ENCODE measurements at regions not wholly inside any gene's neighbourhood (a gene's known extent, or its start where the extent isn't known, plus 50 kb on each side); places are given as distances from the start of the nearest gene placed in this dataset.

- Mint-ChIP-seq H3K27me3 (ENCODE audit: low read depth in 3 of 3) (no peaks in the 10 kb centered on the region), H3K4me1 (peaks cover 21% of the 10 kb centered on the region), H3K9me3 (peaks cover 15 to 37% (median 22%) of the 10 kb centered on the region in 7 donors), H3K4me3 (no peak overlapping the region), H3K27ac (no peak overlapping the region), H3K36me3 (no peaks in the 10 kb centered on the region)
- Histone ChIP-seq H4K20me1 (ENCODE audit: insufficient read depth, low read length) (no peaks in the 10 kb centered on the region), H3K9ac (ENCODE audit: insufficient read depth, low read length, poor library complexity, severe bottlenecking) (no peak overlapping the region), H3K27ac (ENCODE audit: low read depth in 1 of 2, low read length in 2 of 2) (no peak overlapping the region), H3K79me2 (ENCODE audit: insufficient read depth, low read length) (no peaks in the 10 kb centered on the region), H3K4me1 (ENCODE audit: control insufficient read depth in 1 of 2, insufficient read depth in 2 of 2, low read length in 2 of 2) (peaks cover 17% of the 10 kb centered on the region in 2 donors), H3K4me2 (replicated peaks; ENCODE audit: extremely low read depth, low read length, poor library complexity, severe bottlenecking) (no peak overlapping the region), H3K9me3 (replicated peaks in 1 of 2; ENCODE audit: control insufficient read depth in 1 of 2, insufficient read depth in 1 of 2, low read length in 2 of 2) (peaks cover 11 to 18% of the 10 kb centered on the region in 2 donors), H2AFZ (ENCODE audit: insufficient read depth, low read depth, low read length, poor library complexity, severe bottlenecking) (no peak overlapping the region), H3K27me3 (ENCODE audit: control insufficient read depth in 2 of 2, insufficient read depth in 2 of 2, low read length in 2 of 2) (no peaks in the 10 kb centered on the region), H3K4me3 (replicated peaks in 1 of 3; ENCODE audit: low read depth in 2 of 3, low read length in 3 of 3) (no peak overlapping the region), H3K36me3 (replicated peaks in 1 of 2; ENCODE audit: control insufficient read depth in 1 of 2, insufficient read depth in 2 of 2, low read length in 2 of 2) (no peaks in the 10 kb centered on the region)
- WGBS (ENCODE audit: insufficient coverage): no CpG with 5 or more reads among the region's 1 CpG
- no peak for TF ChIP-seq CTCF (IDR thresholded peaks at IDR 0.05)
- intact Hi-C loops (cut with micrococcal nuclease): no loop called here
- DNase-seq: no peak
Observed at GRCh38 chr5:130545291-130545690, 619.8 kb downstream of the HINT1 start.

- Mint-ChIP-seq H3K9me3 (peaks cover 16 to 38% (median 22%) of the 10 kb centered on the region in 7 donors), H3K27ac (peak overlapping the region in 6 of 7 donors; percentile 16 to 73 (median 38)), H3K4me1 (peaks cover 23% of the 10 kb centered on the region), H3K4me3 (no peak overlapping the region), H3K36me3 (no peaks in the 10 kb centered on the region), H3K27me3 (ENCODE audit: low read depth in 3 of 3) (no peaks in the 10 kb centered on the region)
- Histone ChIP-seq H3K27ac (ENCODE audit: low read depth in 1 of 2, low read length in 2 of 2) (peak overlapping the region in 1 of 2 donors; percentile 17), H3K4me1 (ENCODE audit: control insufficient read depth in 1 of 2, insufficient read depth in 2 of 2, low read length in 2 of 2) (peaks cover 17% of the 10 kb centered on the region in 2 donors), H4K20me1 (ENCODE audit: insufficient read depth, low read length) (no peaks in the 10 kb centered on the region), H3K36me3 (replicated peaks in 1 of 2; ENCODE audit: control insufficient read depth in 1 of 2, insufficient read depth in 2 of 2, low read length in 2 of 2) (no peaks in the 10 kb centered on the region), H3K79me2 (ENCODE audit: insufficient read depth, low read length) (no peaks in the 10 kb centered on the region), H2AFZ (ENCODE audit: insufficient read depth, low read depth, low read length, poor library complexity, severe bottlenecking) (no peak overlapping the region), H3K4me3 (replicated peaks in 1 of 3; ENCODE audit: low read depth in 2 of 3, low read length in 3 of 3) (no peak overlapping the region), H3K27me3 (ENCODE audit: control insufficient read depth in 2 of 2, insufficient read depth in 2 of 2, low read length in 2 of 2) (no peaks in the 10 kb centered on the region), H3K9ac (ENCODE audit: insufficient read depth, low read length, poor library complexity, severe bottlenecking) (no peak overlapping the region), H3K9me3 (replicated peaks in 1 of 2; ENCODE audit: control insufficient read depth in 1 of 2, insufficient read depth in 1 of 2, low read length in 2 of 2) (peaks cover 3 to 18% of the 10 kb centered on the region in 2 donors), H3K4me2 (replicated peaks; ENCODE audit: extremely low read depth, low read length, poor library complexity, severe bottlenecking) (peak overlapping the region; percentile 13)
- no CpG with 5 or more reads among the region's 3 CpGs for WGBS (ENCODE audit: insufficient coverage)
- intact Hi-C loops (cut with micrococcal nuclease): no loop called here
- no peak for TF ChIP-seq CTCF (IDR thresholded peaks at IDR 0.05)
- peak; percentile 3 to 57 (median 52) for DNase-seq
Observed at GRCh38 chr5:130541617-130542221, 623.3 kb downstream of the HINT1 start.
